Chondrocyte (in vitro differentiated cells): ENCODE measurements at regions not wholly inside any gene's neighbourhood (a gene's known extent, or its start where the extent isn't known, plus 50 kb on each side); places are given as distances from the start of the nearest gene placed in this dataset.

Experiments
- DNase-seq: peaks from one replicate; pipeline ENCODE4 v3.0.0; 2021; ENCODE audit warnings: mixed read lengths, low spot score
- H3K27ac Mint-ChIP-seq: one replicate; pipeline ENCODE4 v1.8.0; 2021; ENCODE audit warnings: mild to moderate bottlenecking, moderate library complexity, mixed read lengths; ENCODE audit not compliant: unreplicated experiment
- H3K27me3 Mint-ChIP-seq: 2 replicates; pipeline ENCODE4 v1.8.0; 2021; ENCODE audit warnings: low read depth, mixed read lengths
- H3K36me3 Mint-ChIP-seq: 2 replicates; pipeline ENCODE4 v1.8.0; 2021; ENCODE audit warnings: low read depth, mixed read lengths
- H3K4me1 Mint-ChIP-seq: 2 replicates; pipeline ENCODE4 v1.8.0; 2021; ENCODE audit warnings: low read depth, mild to moderate bottlenecking, mixed read lengths
- H3K4me3 Mint-ChIP-seq: one replicate; pipeline ENCODE4 v1.8.0; 2021; ENCODE audit warnings: mild to moderate bottlenecking, moderate library complexity, mixed read lengths; ENCODE audit not compliant: unreplicated experiment
- H3K9me3 Mint-ChIP-seq: 2 replicates; pipeline ENCODE4 v1.8.0; 2021; ENCODE audit warnings: low read depth, mixed read lengths
- TF ChIP-seq, protein P1 (sequence below): fragments of 200-600 bp; sonication (generic); IDR thresholded peaks from 2 replicates; pipeline ENCODE4 v1.5.0; 2021; ENCODE audit warnings: antibody characterized with exemption, mild to moderate bottlenecking, moderate library complexity

DNA sequence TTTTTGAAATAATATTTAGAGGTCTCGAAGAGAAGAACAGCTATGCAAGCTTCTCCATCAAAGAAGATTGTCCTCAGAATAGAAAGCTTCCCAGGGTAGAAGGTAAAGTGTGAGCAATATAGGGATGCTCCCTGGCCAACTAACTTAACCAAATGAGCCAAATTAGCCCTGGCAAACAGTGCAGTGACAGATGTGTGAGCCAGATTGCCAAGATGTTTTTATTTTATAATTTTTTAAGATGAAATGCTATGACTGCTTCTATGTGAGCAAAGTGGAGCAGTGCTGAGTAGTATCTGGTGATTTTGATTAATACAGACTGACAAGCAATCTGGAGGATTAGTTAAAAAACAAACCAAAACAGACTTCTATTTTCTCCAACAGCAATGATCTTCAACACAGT lies 202.1 kb downstream of the NOVA1 start:
- no peak overlapping the region for H3K27ac Mint-ChIP-seq
- DNase-seq: no peak
- H3K9me3 Mint-ChIP-seq: no peaks in the 10 kb centered on the region
- H3K36me3 Mint-ChIP-seq: no peaks in the 10 kb centered on the region
- TF ChIP-seq, protein P1, sequence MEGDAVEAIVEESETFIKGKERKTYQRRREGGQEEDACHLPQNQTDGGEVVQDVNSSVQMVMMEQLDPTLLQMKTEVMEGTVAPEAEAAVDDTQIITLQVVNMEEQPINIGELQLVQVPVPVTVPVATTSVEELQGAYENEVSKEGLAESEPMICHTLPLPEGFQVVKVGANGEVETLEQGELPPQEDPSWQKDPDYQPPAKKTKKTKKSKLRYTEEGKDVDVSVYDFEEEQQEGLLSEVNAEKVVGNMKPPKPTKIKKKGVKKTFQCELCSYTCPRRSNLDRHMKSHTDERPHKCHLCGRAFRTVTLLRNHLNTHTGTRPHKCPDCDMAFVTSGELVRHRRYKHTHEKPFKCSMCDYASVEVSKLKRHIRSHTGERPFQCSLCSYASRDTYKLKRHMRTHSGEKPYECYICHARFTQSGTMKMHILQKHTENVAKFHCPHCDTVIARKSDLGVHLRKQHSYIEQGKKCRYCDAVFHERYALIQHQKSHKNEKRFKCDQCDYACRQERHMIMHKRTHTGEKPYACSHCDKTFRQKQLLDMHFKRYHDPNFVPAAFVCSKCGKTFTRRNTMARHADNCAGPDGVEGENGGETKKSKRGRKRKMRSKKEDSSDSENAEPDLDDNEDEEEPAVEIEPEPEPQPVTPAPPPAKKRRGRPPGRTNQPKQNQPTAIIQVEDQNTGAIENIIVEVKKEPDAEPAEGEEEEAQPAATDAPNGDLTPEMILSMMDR: no peak
- H3K4me3 Mint-ChIP-seq: no peak overlapping the region
- H3K27me3 Mint-ChIP-seq: peaks cover 7% of the 10 kb centered on the region
- H3K4me1 Mint-ChIP-seq: no peaks in the 10 kb centered on the region

DNA sequence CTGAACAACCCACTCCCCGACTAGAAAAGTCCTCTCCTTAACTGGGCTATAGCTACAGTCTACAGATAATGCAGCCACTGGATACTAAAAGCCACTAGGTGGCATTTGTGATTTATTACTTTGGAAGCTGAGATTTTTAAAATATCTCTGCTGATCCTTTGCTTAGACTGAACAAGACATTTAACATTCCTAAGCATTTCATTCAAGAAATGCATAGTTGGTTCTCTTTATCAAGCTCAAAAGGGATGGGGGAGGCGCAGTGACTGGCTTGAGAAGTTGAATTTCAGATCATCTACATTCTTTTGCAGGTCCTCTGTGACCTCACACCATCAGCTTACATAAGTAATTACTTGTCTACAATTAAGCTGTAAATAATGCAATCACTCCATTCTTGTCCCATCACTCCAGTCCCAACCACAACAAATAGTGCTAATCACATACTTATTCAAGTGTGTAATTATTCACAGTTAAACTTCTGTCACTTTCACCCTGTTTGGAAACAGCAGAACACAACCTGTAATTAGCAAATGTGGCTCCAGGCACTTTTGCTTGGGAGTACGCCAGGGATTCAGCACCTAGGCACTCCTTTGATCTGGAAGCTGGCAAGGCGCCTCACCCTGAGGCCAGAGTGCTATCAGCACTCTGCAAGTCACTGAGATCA lies 203.6 kb downstream of the NOVA1 start:
- no peak for DNase-seq
- Mint-ChIP-seq H3K36me3 (no peaks in the 10 kb centered on the region), H3K4me1 (no peaks in the 10 kb centered on the region), H3K27ac (no peak overlapping the region), H3K4me3 (no peak overlapping the region), H3K9me3 (no peaks in the 10 kb centered on the region), H3K27me3 (peaks cover 7% of the 10 kb centered on the region)
- TF ChIP-seq, protein P1: peak; percentile 83

DNA sequence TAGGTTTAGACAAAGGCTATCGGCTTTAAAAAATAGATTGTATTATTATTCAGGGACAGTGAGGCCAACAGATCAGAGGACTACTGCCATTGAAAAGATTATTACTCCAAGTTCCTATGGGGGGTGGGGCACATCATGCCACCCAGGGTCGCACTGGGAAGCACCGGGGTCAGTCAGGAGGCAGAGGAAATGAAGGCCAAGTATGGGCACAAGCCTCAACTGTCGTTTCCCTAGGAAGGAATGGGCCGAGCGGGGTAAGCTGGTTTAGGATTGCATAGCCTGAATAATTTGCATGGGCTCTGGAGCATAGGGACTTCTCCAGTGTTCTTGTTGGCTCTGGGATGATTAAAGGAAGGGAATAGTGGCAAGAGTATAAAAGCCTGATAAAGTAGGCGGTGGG lies 205.3 kb downstream of the NOVA1 start:
- Mint-ChIP-seq H3K36me3 (no peaks in the 10 kb centered on the region), H3K9me3 (peaks cover under 1% of the 10 kb centered on the region), H3K4me1 (no peaks in the 10 kb centered on the region), H3K4me3 (no peak overlapping the region), H3K27me3 (peaks cover 8% of the 10 kb centered on the region), H3K27ac (no peak overlapping the region)
- TF ChIP-seq, protein P1: no peak
- no peak for DNase-seq

DNA sequence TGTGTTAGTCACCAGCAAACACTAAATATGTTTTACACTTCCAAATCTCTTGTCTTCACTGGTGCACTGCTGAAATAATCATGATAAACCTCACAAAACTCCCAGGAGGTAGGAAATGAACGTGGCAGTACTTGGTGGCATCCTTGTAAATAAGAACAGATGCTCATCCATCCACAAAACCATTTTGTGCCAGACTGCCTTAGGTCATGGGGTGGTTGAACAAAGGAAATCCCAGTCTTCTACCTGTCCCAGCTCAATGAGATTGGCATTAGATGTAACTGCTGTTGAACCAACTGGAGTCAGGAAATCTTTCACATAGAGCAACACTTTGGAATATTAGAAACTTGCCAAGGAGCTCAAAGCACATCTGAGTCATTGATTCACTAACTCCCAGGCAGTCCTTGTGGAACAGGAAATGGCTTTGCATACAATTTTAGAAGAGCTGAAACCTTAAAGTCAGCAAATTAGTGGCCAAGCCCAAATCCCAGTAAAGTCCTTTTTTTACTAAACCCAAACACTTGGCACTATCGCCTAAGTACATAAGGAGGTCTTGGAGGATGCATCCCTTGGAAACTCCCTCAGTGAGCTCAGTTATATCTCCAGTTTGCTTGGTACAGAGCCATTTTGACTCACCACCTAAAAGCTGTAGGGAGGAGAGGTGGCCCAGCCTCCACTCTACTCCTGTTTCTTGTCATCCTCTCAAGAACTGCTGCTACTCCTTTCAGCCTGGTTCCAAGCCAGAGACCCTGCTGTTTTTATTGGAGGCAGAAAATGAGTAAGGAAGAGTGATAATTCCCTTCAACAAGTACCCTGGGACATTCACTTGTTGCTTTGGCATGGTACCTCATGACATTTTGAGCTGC lies 208.0 kb downstream of the NOVA1 start:
- peaks cover 2% of the 10 kb centered on the region for H3K9me3 Mint-ChIP-seq
- no peak for DNase-seq
- no peak overlapping the region for H3K27ac Mint-ChIP-seq

DNA sequence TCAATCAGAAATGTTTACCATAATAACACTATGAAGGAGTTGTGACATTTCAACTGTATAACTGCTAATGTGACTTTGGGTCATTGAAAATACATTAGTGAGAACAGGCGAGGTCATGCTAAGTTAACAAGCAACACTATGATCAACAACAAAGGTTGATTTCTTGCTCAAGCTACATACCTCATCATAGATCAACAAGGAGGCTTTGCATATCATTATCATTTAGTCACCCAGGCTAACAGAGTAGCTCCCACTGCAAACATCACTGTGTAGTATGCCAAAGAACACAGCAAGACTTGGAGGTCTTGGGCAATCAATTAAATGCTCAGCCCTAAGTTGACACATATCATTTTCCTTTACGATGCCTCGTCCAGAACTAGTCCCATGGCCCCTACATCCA lies 212.5 kb downstream of the NOVA1 start:
- H3K27me3 Mint-ChIP-seq: peaks cover 3% of the 10 kb centered on the region
- H3K4me1 Mint-ChIP-seq: no peaks in the 10 kb centered on the region
- TF ChIP-seq, protein P1: no peak
- no peak for DNase-seq
- H3K4me3 Mint-ChIP-seq: no peak overlapping the region
- no peak overlapping the region for H3K27ac Mint-ChIP-seq
- H3K36me3 Mint-ChIP-seq: no peaks in the 10 kb centered on the region
- peaks cover 2% of the 10 kb centered on the region for H3K9me3 Mint-ChIP-seq

More for the DNA sequence above, 208.0 kb downstream of the NOVA1 start:
- H3K4me3 Mint-ChIP-seq: no peak overlapping the region
- H3K36me3 Mint-ChIP-seq: no peaks in the 10 kb centered on the region
- no peaks in the 10 kb centered on the region for H3K4me1 Mint-ChIP-seq
- TF ChIP-seq, protein P1: no peak
- H3K27me3 Mint-ChIP-seq: peaks cover 10% of the 10 kb centered on the region
